AG04450 (cell line): ENCODE measurements at regions not wholly inside any gene's neighbourhood (a gene's known extent, or its start where the extent isn't known, plus 50 kb on each side); places are given as distances from the start of the nearest gene placed in this dataset.

Experiments
- CTCF ChIA-PET: fragments of 300-600, 350-600 bp; formaldehyde crosslinking; extraction: SDS; loops from one replicate; lab custom pipeline; 2022; ENCODE audit warnings: antibody characterized with exemption, inconsistent platforms; lab: Charles Lee
- POLR2A ChIA-PET: fragments of 350-600 bp; formaldehyde crosslinking; extraction: SDS; loops from one replicate; lab custom pipeline; 2021; ENCODE audit warnings: antibody characterized with exemption, inconsistent platforms; lab: Yijun Ruan, JAX
- DNase-seq: peaks from one replicate; pipeline ENCODE4 v3.0.0-alpha.2; 2011; ENCODE audit warnings: low read depth, low spot score
- H3K27ac ChIP-seq: one replicate; pipeline ENCODE4 v1.5.1; 2012; ENCODE audit warnings: low read depth, low read length, control low read depth
- H3K27me3 ChIP-seq: one replicate; pipeline ENCODE4 v1.6.0; 2012; ENCODE audit warnings: low read length; ENCODE audit not compliant: control insufficient read depth, insufficient read depth
- H3K4me3 ChIP-seq: 2 replicates; pipeline ENCODE4 v1.5.1; 2011; ENCODE audit warnings: mild to moderate bottlenecking, low read depth, low read length, control low read depth
- H3K9me3 ChIP-seq: 2 replicates; pipeline ENCODE4 v1.5.1; 2012; ENCODE audit warnings: low read length; ENCODE audit not compliant: control insufficient read depth, insufficient read depth
- CTCF ChIP-seq: IDR thresholded peaks from 2 replicates; pipeline ENCODE4 v1.5.1; 2011; ENCODE audit warnings: low read depth, low read length, control low read depth, inconsistent platforms

- peak overlapping the region; percentile 77 for H3K27ac ChIP-seq
- TF ChIP-seq CTCF, result no peak
- CTCF ChIA-PET, result no interaction called here
- no peak overlapping the region for H3K4me3 ChIP-seq
- DNase-seq, result no peak
- POLR2A ChIA-PET, result no interaction called here
- no peaks in the 10 kb centered on the region for H3K27me3 ChIP-seq
- H3K9me3 ChIP-seq, result peaks cover 10% of the 10 kb centered on the region
Observed at GRCh38 chr12:124681779-124682391, 114.5 kb upstream of the NCOR2 start.

GRCh38 chr12:124680863-124681778, 113.7 kb upstream of the NCOR2 start:
- Histone ChIP-seq H3K9me3 (peaks cover 5% of the 10 kb centered on the region), H3K27ac (peak overlapping the region; percentile 77), H3K27me3 (no peaks in the 10 kb centered on the region), H3K4me3 (no peak overlapping the region)
- TF ChIP-seq CTCF, result peak; percentile 3; the same call in 1 of the 2 replicates
- ChIA-PET CTCF (no interaction called here), POLR2A (interaction anchor here (0.7 kb wide), 1 partner anchor 28 kb away, joined by 8 read pairs; no protein-coding TSS in a partner anchor)
- no peak for DNase-seq

- DNase-seq, result no peak
- POLR2A ChIA-PET, result no interaction called here
Observed at GRCh38 chr12:124679533-124680371, 112.3 kb upstream of the NCOR2 start.

DNA sequence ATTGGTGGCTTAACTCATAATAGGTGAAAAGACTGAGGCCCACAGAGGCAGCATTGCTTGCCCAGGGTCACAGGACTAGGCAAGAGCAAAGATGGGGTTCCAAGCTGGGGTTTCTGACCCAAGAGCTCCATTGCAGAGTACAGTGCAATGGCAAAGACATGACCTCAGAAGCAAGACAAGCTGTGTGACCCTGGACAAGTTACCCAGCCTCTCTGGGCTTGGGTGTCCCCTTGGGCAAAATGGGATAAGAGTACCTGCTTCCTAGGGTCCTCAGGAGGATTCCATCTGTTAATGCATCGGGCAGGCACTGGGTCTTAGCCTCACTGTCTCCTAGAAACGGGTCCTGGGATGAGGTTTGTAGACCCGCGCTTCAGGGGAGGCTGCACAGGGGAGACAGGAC, 111.6 kb upstream of the NCOR2 start:
- POLR2A ChIA-PET, result no interaction called here
- Histone ChIP-seq H3K9me3 (peaks cover 5% of the 10 kb centered on the region; the same call in 1 of the 2 replicates), H3K27me3 (no peaks in the 10 kb centered on the region), H3K4me3 (no peak overlapping the region), H3K27ac (no peak overlapping the region)
- CTCF ChIA-PET, result no interaction called here
- TF ChIP-seq CTCF, result no peak
- DNase-seq, result no peak

More at GRCh38 chr12:124679533-124680371, 112.3 kb upstream of the NCOR2 start:
- H3K4me3 ChIP-seq, result no peak overlapping the region
- peaks cover 5% of the 10 kb centered on the region; the same call in 1 of the 2 replicates for H3K9me3 ChIP-seq
- no peak for TF ChIP-seq CTCF
- no peak overlapping the region for H3K27ac ChIP-seq
- CTCF ChIA-PET, result no interaction called here
- H3K27me3 ChIP-seq, result no peaks in the 10 kb centered on the region
